K562 (cell line): ENCODE measurements at regions not wholly inside any gene's neighbourhood (a gene's known extent, or its start where the extent isn't known, plus 50 kb on each side); places are given as distances from the start of the nearest gene placed in this dataset.

ENCODE experiments used
- ATAC-seq: fragments of 200-7000 bp; cut with Tn5 transposase; 3 replicates; pipeline ENCODE4 v1.9.1; 2020; ENCODE audit warnings: moderate library complexity
- BruUV-seq: library from RNA; stranded (reverse); fragments of 400-500 nt; replicated peaks from 2 replicates; lab custom pipeline; 2021; lab: Mats Ljungman, UMichigan
- CTCF ChIA-PET: fragments of 300-600 bp; formaldehyde crosslinking; extraction: SDS; loops from one replicate; lab custom pipeline; 2021; ENCODE audit warnings: low intra/inter-chr PET ratio; lab: Yijun Ruan, JAX
- POLR2A ChIA-PET: fragments of 300-600, 350-650 bp; sonication (Branson Sonifier 250); formaldehyde crosslinking; extraction: SDS; loops from one replicate; lab custom pipeline; 2021; ENCODE audit warnings: antibody characterized with exemption, inconsistent platforms; lab: Yijun Ruan, JAX
- DNase-seq, 4 experiments: peaks; one replicate each; pipeline versions ENCODE4 v3.0.0 to v3.0.0-alpha.2; 2011 to 2018; ENCODE audit warnings: low spot score in 3 of 4, mixed read lengths in 3 of 4; ENCODE audit errors: extremely low read depth in 1 of 4
- FAIRE-seq: peaks from 2 replicates; lab custom pipeline; 2011; peaks lifted over from hg19 to GRCh38; lab: Jason Lieb, UNC
- H2AFZ ChIP-seq: 2 replicates; pipeline ENCODE4 v1.6.0; 2011; ENCODE audit warnings: low read depth, low read length, control low read depth, inconsistent platforms
- H3K27ac ChIP-seq: fragments of 200-600 bp; 3 replicates; pipeline ENCODE4 v1.8.0; 2011; ENCODE audit warnings: low read depth, mild to moderate bottlenecking, control low read depth, inconsistent platforms, low read length, moderate library complexity, mixed read lengths; ENCODE audit errors: extremely low read depth
- H3K27me3 ChIP-seq, 2 experiments: fragments of 300-600 bp in 1 of 2; 2 replicates in 1 of 2; 3 replicates in 1 of 2; pipeline versions ENCODE4 v1.6.0 to v1.8.0; 2011; ENCODE audit warnings: inconsistent platforms in 2 of 2, low read length in 2 of 2, mild to moderate bottlenecking in 1 of 2, mixed read lengths in 1 of 2, moderate library complexity in 1 of 2; ENCODE audit not compliant: control insufficient read depth in 2 of 2, insufficient read depth in 2 of 2
- H3K36me3 ChIP-seq: fragments of 300-600 bp; 3 replicates; pipeline ENCODE4 v1.8.0; 2011; ENCODE audit warnings: mild to moderate bottlenecking, low read length, inconsistent platforms; ENCODE audit not compliant: control insufficient read depth, insufficient read depth
- H3K4me1 ChIP-seq, 2 experiments: fragments of 200-600 bp in 1 of 2; replicated peaks in 1 of 2; 2 replicates in 1 of 2; 3 replicates in 1 of 2; pipeline versions ENCODE4 v1.5.1 to v1.8.0; 2011; ENCODE audit warnings: inconsistent platforms in 2 of 2, low read length in 2 of 2, mild to moderate bottlenecking in 1 of 2, mixed read lengths in 1 of 2, moderate library complexity in 1 of 2; ENCODE audit not compliant: control insufficient read depth in 2 of 2, insufficient read depth in 2 of 2
- H3K4me2 ChIP-seq: 2 replicates; pipeline ENCODE4 v1.6.1; 2011; ENCODE audit warnings: low read length, control low read depth, inconsistent platforms, mixed read lengths; ENCODE audit not compliant: insufficient read depth
- H3K4me3 ChIP-seq: fragments of 200-600 bp; sonication (generic), shearing (Covaris generic); 2 replicates; pipeline ENCODE4 v1.5.1; 2016; ENCODE audit warnings: control low read depth, inconsistent platforms
- H3K79me2 ChIP-seq: fragments of 200-600 bp; 3 replicates; pipeline ENCODE4 v1.8.0; 2011; ENCODE audit warnings: low read length, inconsistent platforms; ENCODE audit not compliant: control insufficient read depth, insufficient read depth
- H3K9ac ChIP-seq, 2 experiments: 2 replicates each; pipeline versions ENCODE4 v1.6.0 to v1.6.1; 2011; ENCODE audit warnings: low read depth in 2 of 2, low read length in 2 of 2, control low read depth in 1 of 2, inconsistent platforms in 1 of 2, mild to moderate bottlenecking in 1 of 2, mixed read lengths in 1 of 2; ENCODE audit not compliant: insufficient read depth in 1 of 2
- H3K9me1 ChIP-seq: one replicate; pipeline ENCODE4 v1.6.0; 2011; ENCODE audit warnings: inconsistent platforms, mild to moderate bottlenecking, low read length, moderate library complexity; ENCODE audit not compliant: control insufficient read depth, insufficient read depth
- H3K9me3 ChIP-seq: replicated peaks from 2 replicates; pipeline ENCODE4 v1.5.1; 2011; ENCODE audit warnings: low read depth, low read length, inconsistent platforms; ENCODE audit not compliant: control insufficient read depth, insufficient read depth
- H4K20me1 ChIP-seq: replicated peaks from 2 replicates; pipeline ENCODE4 v1.6.1; 2011; ENCODE audit warnings: low read length, inconsistent platforms, mixed read lengths; ENCODE audit not compliant: control insufficient read depth, insufficient read depth
- EWSR1 ChIP-seq: fragments of 450-650 bp; IDR thresholded peaks from 2 replicates; pipeline ENCODE4 v1.6.1; 2018; ENCODE audit warnings: borderline replicate concordance, mild to moderate bottlenecking, low read depth, moderate library complexity; ENCODE audit not compliant: partially characterized antibody
- GTF2F1 ChIP-seq: IDR thresholded peaks from 2 replicates; pipeline ENCODE4 v1.6.1; 2011; ENCODE audit warnings: low read depth, low read length, improper control_type of control experiment
- KLF16 ChIP-seq: IDR thresholded peaks from 2 replicates; pipeline ENCODE4 v1.6.1; 2016; ENCODE audit warnings: antibody characterized with exemption
- MAFG ChIP-seq: fragments of 450-650 bp; conservative IDR thresholded peaks from 2 replicates; pipeline ENCODE4 v1.6.1; 2016; ENCODE audit warnings: missing genetic modification characterization, missing compliant biosample characterization
- NR4A1 ChIP-seq, 2 experiments: fragments of 250-450 bp in 1 of 2; fragments of 450-650 bp in 1 of 2; sonication (Bioruptor Pico) in 1 of 2; IDR thresholded peaks; 2 replicates each; pipeline versions ENCODE4 v1.4.0 to v1.6.1; 2016 to 2020; ENCODE audit warnings: mild to moderate bottlenecking in 2 of 2, missing compliant biosample characterization in 1 of 2, missing genetic modification characterization in 1 of 2, moderate library complexity in 1 of 2
- POLR2B ChIP-seq: fragments of 450-650 bp; IDR thresholded peaks from 2 replicates; pipeline ENCODE4 v1.6.1; 2018; ENCODE audit warnings: low read depth; ENCODE audit not compliant: partially characterized antibody
- ZBTB1 ChIP-seq: sonication (generic); formaldehyde crosslinking; IDR thresholded peaks from 2 replicates; pipeline ENCODE4 v1.8.1; 2023; ENCODE audit warnings: missing genetic modification reagents, low read depth, mild to moderate bottlenecking, borderline replicate concordance
- ZNF282 ChIP-seq: sonication (generic); formaldehyde crosslinking; IDR thresholded peaks from 2 replicates; pipeline ENCODE4 v1.8.1; 2023; ENCODE audit warnings: missing genetic modification reagents
- WGBS: fragments of 100-300 bp; shearing (Covaris generic); methylation state at CpG from one replicate; pipeline ENCODE4 v1.1.6; 2016; ENCODE audit warnings: low coverage, mixed read lengths; ENCODE audit not compliant: insufficient coverage; ENCODE audit errors: missing lambda C conversion rate; 5-methylcytosine and 5-hydroxymethylcytosine counted together
- in situ Hi-C: fragments of 300-500 bp; cut with MboI; formaldehyde crosslinking; loops from 4 replicates; pipeline ENCODE4 v1.15.0; 2018; ENCODE audit warnings: inconsistent platforms, mixed read lengths
- intact Hi-C: fragments of 100-400 bp; cut with micrococcal nuclease; formaldehyde crosslinking; loops from 2 replicates; pipeline ENCODE4 v1.14.2; 2022
- TF ChIP-seq, protein P1 (sequence below), 2 experiments: fragments of 200-800 bp in 1 of 2; sonication (Bioruptor generic) in 1 of 2; sonication (generic) in 1 of 2; formaldehyde crosslinking in 1 of 2; IDR thresholded peaks in 1 of 2; conservative IDR thresholded peaks in 1 of 2; 2 replicates each; pipeline versions ENCODE4 v1.5.0 to v1.6.1; 2016 to 2020; ENCODE audit warnings: missing compliant biosample characterization in 1 of 2, missing genetic modification characterization in 1 of 2, missing genetic modification reagents in 1 of 2
- TF ChIP-seq, protein P2 (sequence below): sonication (generic); formaldehyde crosslinking; IDR thresholded peaks from 2 replicates; pipeline ENCODE4 v1.8.0; 2022; ENCODE audit warnings: mild to moderate bottlenecking, missing genetic modification reagents

DNA sequence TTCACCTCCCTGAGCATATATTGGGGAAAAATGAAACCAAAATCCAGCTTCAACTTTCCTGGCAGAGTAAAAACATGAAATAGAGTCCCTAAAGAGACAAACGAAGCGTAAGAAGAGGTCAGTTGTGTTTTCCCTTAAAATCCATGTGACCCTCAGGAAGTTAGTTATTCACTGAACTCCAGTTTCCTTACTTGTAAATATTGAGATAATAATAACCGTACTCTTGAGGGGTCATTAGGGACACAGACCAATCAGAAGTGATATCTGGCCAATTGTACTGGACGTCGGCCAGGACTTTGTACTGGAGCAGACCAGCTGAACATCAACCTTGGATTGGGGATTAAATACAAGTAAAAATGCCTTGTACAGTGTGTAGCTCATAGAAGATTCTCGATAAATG is 167.0 kb downstream of the GATA3 start:
- intact Hi-C loops, result no loop called here

More for the DNA sequence above, 167.0 kb downstream of the GATA3 start:
- BruUV-seq, result no TSS peak
- H2AFZ ChIP-seq, result no peak overlapping the region
- no peak overlapping the region for H3K9ac ChIP-seq
- no peak for FAIRE-seq
- H3K4me3 ChIP-seq, result no peak overlapping the region
- H3K4me1 ChIP-seq, result no peaks in the 10 kb centered on the region
- DNase-seq, result no peak
- TF ChIP-seq NR4A1 (CRISPR knock-in tag; IDR thresholded peaks at IDR 0.05) (no peak), NR4A1 (tag; IDR thresholded peaks at IDR 0.05) (no peak), ZBTB1 (CRISPR knock-in tag) (no peak), EWSR1 (no peak), KLF16 (no peak), MAFG (tag) (no peak), POLR2B (no peak), GTF2F1 (no peak), ZNF282 (CRISPR knock-in tag) (no peak)
- TF ChIP-seq, protein P1, sequence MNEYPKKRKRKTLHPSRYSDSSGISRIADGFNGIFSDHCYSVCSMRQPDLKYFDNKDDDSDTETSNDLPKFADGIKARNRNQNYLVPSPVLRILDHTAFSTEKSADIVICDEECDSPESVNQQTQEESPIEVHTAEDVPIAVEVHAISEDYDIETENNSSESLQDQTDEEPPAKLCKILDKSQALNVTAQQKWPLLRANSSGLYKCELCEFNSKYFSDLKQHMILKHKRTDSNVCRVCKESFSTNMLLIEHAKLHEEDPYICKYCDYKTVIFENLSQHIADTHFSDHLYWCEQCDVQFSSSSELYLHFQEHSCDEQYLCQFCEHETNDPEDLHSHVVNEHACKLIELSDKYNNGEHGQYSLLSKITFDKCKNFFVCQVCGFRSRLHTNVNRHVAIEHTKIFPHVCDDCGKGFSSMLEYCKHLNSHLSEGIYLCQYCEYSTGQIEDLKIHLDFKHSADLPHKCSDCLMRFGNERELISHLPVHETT (CRISPR knock-in tag; conservative IDR thresholded peaks at IDR 0.05 in 1 of 2, IDR thresholded peaks at IDR 0.05 in 1 of 2), result no peak
- TF ChIP-seq, protein P2, sequence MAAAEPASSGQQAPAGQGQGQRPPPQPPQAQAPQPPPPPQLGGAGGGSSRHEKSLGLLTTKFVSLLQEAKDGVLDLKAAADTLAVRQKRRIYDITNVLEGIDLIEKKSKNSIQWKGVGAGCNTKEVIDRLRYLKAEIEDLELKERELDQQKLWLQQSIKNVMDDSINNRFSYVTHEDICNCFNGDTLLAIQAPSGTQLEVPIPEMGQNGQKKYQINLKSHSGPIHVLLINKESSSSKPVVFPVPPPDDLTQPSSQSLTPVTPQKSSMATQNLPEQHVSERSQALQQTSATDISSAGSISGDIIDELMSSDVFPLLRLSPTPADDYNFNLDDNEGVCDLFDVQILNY (CRISPR knock-in tag), result no peak
- no peaks in the 10 kb centered on the region for H3K9me3 ChIP-seq
- ATAC-seq, result no peak
- 2% methylated on average over 6 of the region's 6 CpGs for WGBS
- H4K20me1 ChIP-seq, result no peaks in the 10 kb centered on the region
- ChIA-PET POLR2A (no interaction called here), CTCF (no interaction called here)
- H3K36me3 ChIP-seq, result no peaks in the 10 kb centered on the region
- H3K79me2 ChIP-seq, result no peaks in the 10 kb centered on the region
- in situ Hi-C loops, result no loop called here
- no peak overlapping the region for H3K27ac ChIP-seq
- no peaks in the 10 kb centered on the region for H3K9me1 ChIP-seq
- H3K27me3 ChIP-seq, result no peaks in the 10 kb centered on the region
- no peak overlapping the region for H3K4me2 ChIP-seq
